ENCODE measurements at regions not wholly inside any gene's neighbourhood (a gene's known extent, or its start where the extent isn't known, plus 50 kb on each side); places are given as distances from the start of the nearest gene placed in this dataset.
"Not testable (repeated sequence)": the region's sequence is repeated elsewhere in the genome, so short reads cannot be mapped to it uniquely, and the experiment has no call there.

- no peak for ATAC-seq
- Histone ChIP-seq H3K27me3 (no peaks in the 10 kb centered on the region), H3K4me1 (no peaks in the 10 kb centered on the region), H3K4me3 (no peak overlapping the region), H3K36me3 (replicated peaks in 1 of 2; ENCODE audit: insufficient read depth in 1 of 2, low read depth in 2 of 2) (no peaks in the 10 kb centered on the region), H3K9me3 (no peaks in the 10 kb centered on the region), H3K27ac (no peak overlapping the region)
- intact Hi-C loops (cut with DNase I), result no loop called here
- TF ChIP-seq CTCF (IDR thresholded peaks at IDR 0.05), result no peak
- TF ChIP-seq POLR2A (IDR thresholded peaks at IDR 0.05), result no peak
- DNase-seq, result no peak
- WGBS, 2 donors, result 57 to 77% methylated on average over 4 of the region's 4 CpGs
Observed at GRCh38 chr10:36007369-36007768, 365.3 kb upstream of the FZD8 start.

GRCh38 chr10:36003688-36004087, 361.6 kb upstream of the FZD8 start:
- intact Hi-C loops (cut with DNase I), result no loop called here
- H3K4me1 ChIP-seq, result no peaks in the 10 kb centered on the region
- TF ChIP-seq POLR2A (IDR thresholded peaks at IDR 0.05) (no peak), CTCF (IDR thresholded peaks at IDR 0.05) (no peak)
- WGBS, 2 donors, result 68 to 80% methylated on average over 6 to 7 of the region's 7 CpGs
- no peak for ATAC-seq
- no peak for DNase-seq
- no peaks in the 10 kb centered on the region for H3K9me3 ChIP-seq
- no peak overlapping the region for H3K27ac ChIP-seq
- no peak overlapping the region for H3K4me3 ChIP-seq
- H3K36me3 ChIP-seq (replicated peaks in 1 of 2; ENCODE audit: insufficient read depth in 1 of 2, low read depth in 2 of 2), result no peaks in the 10 kb centered on the region
- no peaks in the 10 kb centered on the region for H3K27me3 ChIP-seq

GRCh38 chr10:36003031-36003600, 361.0 kb upstream of the FZD8 start:
- ATAC-seq (no peak), DNase-seq (no peak)
- intact Hi-C loops (cut with DNase I), result no loop called here
- no peaks in the 10 kb centered on the region for H3K9me3 ChIP-seq
- 64 to 74% methylated on average over 11 to 12 of the region's 12 CpGs for WGBS, 2 donors
- no peaks in the 10 kb centered on the region for H3K4me1 ChIP-seq
- H3K4me3 ChIP-seq, result no peak overlapping the region
- no peak overlapping the region for H3K27ac ChIP-seq
- TF ChIP-seq POLR2A (IDR thresholded peaks at IDR 0.05) (no peak), CTCF (IDR thresholded peaks at IDR 0.05) (no peak)
- H3K36me3 ChIP-seq (replicated peaks in 1 of 2; ENCODE audit: insufficient read depth in 1 of 2, low read depth in 2 of 2), result no peaks in the 10 kb centered on the region
- H3K27me3 ChIP-seq, result no peaks in the 10 kb centered on the region

- H3K27me3 ChIP-seq, result no peaks in the 10 kb centered on the region
- DNase-seq (no peak), ATAC-seq (no peak)
- H3K9me3 ChIP-seq, result no peaks in the 10 kb centered on the region
- H3K4me1 ChIP-seq, result no peaks in the 10 kb centered on the region
- H3K4me3 ChIP-seq, result no peak overlapping the region
- H3K36me3 ChIP-seq (replicated peaks in 1 of 2; ENCODE audit: insufficient read depth in 1 of 2, low read depth in 2 of 2), result no peaks in the 10 kb centered on the region
- no peak overlapping the region for H3K27ac ChIP-seq
- intact Hi-C loops (cut with DNase I), result no loop called here
- no peak for TF ChIP-seq POLR2A (IDR thresholded peaks at IDR 0.05)
- TF ChIP-seq CTCF (IDR thresholded peaks at IDR 0.05), result no peak
- 71 to 79% methylated on average over 5 of the region's 5 CpGs for WGBS, 2 donors
Observed at GRCh38 chr10:36002445-36002844, 360.3 kb upstream of the FZD8 start.

- intact Hi-C loops (cut with DNase I); H3K4me3 ChIP-seq; ATAC-seq; H3K27me3 ChIP-seq; H3K27ac ChIP-seq; H3K4me1 ChIP-seq; H3K36me3 ChIP-seq (replicated peaks in 1 of 2; ENCODE audit: insufficient read depth in 1 of 2, low read depth in 2 of 2); DNase-seq; H3K9me3 ChIP-seq: not testable (repeated sequence)
- 71 to 89% methylated on average over 1 of the region's 1 CpG for WGBS, 2 donors
Observed at GRCh38 chr10:36000754-36001153, 358.7 kb upstream of the FZD8 start.
